Osteoblast (primary cell): ENCODE measurements at regions not wholly inside any gene's neighbourhood (a gene's known extent, or its start where the extent isn't known, plus 50 kb on each side); places are given as distances from the start of the nearest gene placed in this dataset.

Experiments used
- DNase-seq: peaks from one replicate; pipeline ENCODE4 v3.0.0; 2011; ENCODE audit warnings: low spot score, mixed read lengths; ENCODE audit not compliant: insufficient read length; ENCODE audit errors: missing footprints
- H2AFZ ChIP-seq: 2 replicates; pipeline ENCODE4 v1.6.0; 2011; ENCODE audit warnings: mild to moderate bottlenecking, low read length
- H3K27ac ChIP-seq: 2 replicates; pipeline ENCODE4 v1.5.1; 2011; ENCODE audit warnings: mild to moderate bottlenecking, low read depth, low read length, moderate library complexity
- H3K27me3 ChIP-seq: 2 replicates; pipeline ENCODE4 v1.6.0; 2012; ENCODE audit warnings: mild to moderate bottlenecking, control low read depth, inconsistent platforms, low read length, moderate library complexity; ENCODE audit not compliant: insufficient read depth
- H3K36me3 ChIP-seq: 2 replicates; pipeline ENCODE4 v1.5.1; 2011; ENCODE audit warnings: mild to moderate bottlenecking, low read length, control low read depth, moderate library complexity; ENCODE audit not compliant: insufficient read depth
- H3K4me1 ChIP-seq: 2 replicates; pipeline ENCODE4 v1.5.1; 2011; ENCODE audit warnings: mild to moderate bottlenecking, low read length, control low read depth, moderate library complexity; ENCODE audit not compliant: insufficient read depth
- H3K4me2 ChIP-seq: 2 replicates; pipeline ENCODE4 v1.6.0; 2011; ENCODE audit warnings: mild to moderate bottlenecking, low read length; ENCODE audit not compliant: insufficient read depth
- H3K4me3 ChIP-seq: fragments of 200-600 bp; sonication (generic); 3 replicates; pipeline ENCODE4 v1.5.1; 2012; ENCODE audit warnings: mild to moderate bottlenecking, low read length, inconsistent platforms; ENCODE audit not compliant: insufficient read depth
- H3K79me2 ChIP-seq: 2 replicates; pipeline ENCODE4 v1.6.0; 2012; ENCODE audit warnings: mild to moderate bottlenecking, low read length, control low read depth, inconsistent platforms; ENCODE audit not compliant: insufficient read depth
- H3K9me3 ChIP-seq: 2 replicates; pipeline ENCODE4 v1.5.1; 2011; ENCODE audit warnings: low read depth, low read length, control low read depth
- H4K20me1 ChIP-seq: 2 replicates; pipeline ENCODE4 v1.6.0; 2012; ENCODE audit warnings: mild to moderate bottlenecking, low read length, control low read depth; ENCODE audit not compliant: insufficient read depth
- TF ChIP-seq, protein P1 (sequence below): IDR thresholded peaks from 2 replicates; pipeline ENCODE4 v1.5.1; 2011; ENCODE audit warnings: mild to moderate bottlenecking, low read depth, low read length, moderate library complexity; ENCODE audit errors: extremely low read depth

DNA sequence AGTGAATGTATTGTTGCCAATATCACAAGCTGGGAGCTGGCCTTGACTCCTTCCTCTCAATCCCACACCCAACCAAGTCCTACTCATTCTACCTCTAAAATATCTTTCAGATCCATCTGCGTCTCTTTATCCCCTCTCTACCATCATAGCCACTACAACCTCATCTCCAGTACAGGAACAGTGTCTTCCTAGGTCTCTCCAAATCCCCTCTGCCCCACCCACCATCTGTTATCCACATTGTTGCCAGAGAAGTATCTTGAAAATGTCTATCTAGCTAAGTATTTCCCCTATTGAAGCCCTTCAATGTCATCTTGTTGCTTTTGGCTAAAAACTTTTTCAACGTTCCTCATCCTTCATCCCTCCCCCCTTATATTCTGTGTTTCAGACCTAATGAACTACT, 244.7 kb downstream of the C12orf75 start:
- no peaks in the 10 kb centered on the region for H4K20me1 ChIP-seq
- H2AFZ ChIP-seq: no peak overlapping the region
- TF ChIP-seq, protein P1, sequence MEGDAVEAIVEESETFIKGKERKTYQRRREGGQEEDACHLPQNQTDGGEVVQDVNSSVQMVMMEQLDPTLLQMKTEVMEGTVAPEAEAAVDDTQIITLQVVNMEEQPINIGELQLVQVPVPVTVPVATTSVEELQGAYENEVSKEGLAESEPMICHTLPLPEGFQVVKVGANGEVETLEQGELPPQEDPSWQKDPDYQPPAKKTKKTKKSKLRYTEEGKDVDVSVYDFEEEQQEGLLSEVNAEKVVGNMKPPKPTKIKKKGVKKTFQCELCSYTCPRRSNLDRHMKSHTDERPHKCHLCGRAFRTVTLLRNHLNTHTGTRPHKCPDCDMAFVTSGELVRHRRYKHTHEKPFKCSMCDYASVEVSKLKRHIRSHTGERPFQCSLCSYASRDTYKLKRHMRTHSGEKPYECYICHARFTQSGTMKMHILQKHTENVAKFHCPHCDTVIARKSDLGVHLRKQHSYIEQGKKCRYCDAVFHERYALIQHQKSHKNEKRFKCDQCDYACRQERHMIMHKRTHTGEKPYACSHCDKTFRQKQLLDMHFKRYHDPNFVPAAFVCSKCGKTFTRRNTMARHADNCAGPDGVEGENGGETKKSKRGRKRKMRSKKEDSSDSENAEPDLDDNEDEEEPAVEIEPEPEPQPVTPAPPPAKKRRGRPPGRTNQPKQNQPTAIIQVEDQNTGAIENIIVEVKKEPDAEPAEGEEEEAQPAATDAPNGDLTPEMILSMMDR: no peak
- H3K9me3 ChIP-seq: no peaks in the 10 kb centered on the region
- H3K79me2 ChIP-seq: no peaks in the 10 kb centered on the region
- no peak overlapping the region for H3K4me2 ChIP-seq
- no peak overlapping the region for H3K27ac ChIP-seq
- H3K27me3 ChIP-seq: no peaks in the 10 kb centered on the region
- H3K36me3 ChIP-seq: no peaks in the 10 kb centered on the region
- no peak overlapping the region for H3K4me3 ChIP-seq
- H3K4me1 ChIP-seq: no peaks in the 10 kb centered on the region
- no peak for DNase-seq

DNA sequence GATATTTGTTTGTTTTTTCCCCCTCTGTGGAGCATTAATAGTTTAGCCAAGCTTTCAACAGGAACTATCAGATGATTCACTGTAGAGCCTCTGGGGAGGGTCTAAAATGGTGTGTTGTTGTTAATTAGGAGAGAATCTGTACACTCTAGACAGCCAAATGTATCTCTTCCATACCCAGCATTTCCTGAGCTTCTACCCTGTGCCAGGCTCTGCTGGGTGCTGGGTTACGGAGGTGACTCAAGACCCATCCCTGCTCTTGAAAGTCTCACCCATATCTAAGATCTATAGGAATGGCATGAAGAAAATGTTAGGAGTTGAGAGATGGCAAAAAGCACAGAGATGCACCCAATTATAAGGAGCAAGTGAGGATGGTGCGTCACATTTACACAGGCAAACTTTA, 245.8 kb downstream of the C12orf75 start:
- Histone ChIP-seq H2AFZ (no peak overlapping the region), H3K4me1 (no peaks in the 10 kb centered on the region), H3K79me2 (no peaks in the 10 kb centered on the region), H4K20me1 (no peaks in the 10 kb centered on the region), H3K36me3 (no peaks in the 10 kb centered on the region), H3K4me2 (no peak overlapping the region), H3K27ac (no peak overlapping the region), H3K4me3 (no peak overlapping the region), H3K27me3 (no peaks in the 10 kb centered on the region), H3K9me3 (no peaks in the 10 kb centered on the region)
- TF ChIP-seq, protein P1: no peak
- no peak for DNase-seq

DNA sequence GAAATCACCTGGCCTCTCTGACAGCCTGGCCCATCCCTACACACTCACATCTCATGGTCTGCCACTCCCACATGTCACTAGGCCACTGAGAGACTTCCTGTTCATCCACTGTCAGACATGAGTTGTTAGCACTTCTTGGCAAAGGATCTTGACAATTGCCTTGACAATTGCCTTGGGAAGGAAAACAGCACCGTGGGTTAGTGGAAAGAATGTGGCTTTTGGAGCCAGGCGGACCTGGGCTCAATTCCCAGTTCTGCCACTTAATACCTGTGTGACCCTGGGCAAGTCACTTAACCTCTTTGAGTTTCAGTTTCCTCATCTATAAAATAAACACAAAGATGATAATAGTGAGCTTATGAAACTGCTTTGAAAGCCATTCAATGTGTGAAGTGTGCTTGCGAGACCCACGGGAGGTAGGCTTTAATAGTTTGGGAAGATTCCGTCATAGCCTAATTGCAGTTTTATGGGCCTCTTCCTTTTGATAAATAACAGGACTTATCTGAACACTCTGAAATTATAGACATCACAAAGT, 250.4 kb downstream of the C12orf75 start:
- H3K79me2 ChIP-seq: no peaks in the 10 kb centered on the region

DNA sequence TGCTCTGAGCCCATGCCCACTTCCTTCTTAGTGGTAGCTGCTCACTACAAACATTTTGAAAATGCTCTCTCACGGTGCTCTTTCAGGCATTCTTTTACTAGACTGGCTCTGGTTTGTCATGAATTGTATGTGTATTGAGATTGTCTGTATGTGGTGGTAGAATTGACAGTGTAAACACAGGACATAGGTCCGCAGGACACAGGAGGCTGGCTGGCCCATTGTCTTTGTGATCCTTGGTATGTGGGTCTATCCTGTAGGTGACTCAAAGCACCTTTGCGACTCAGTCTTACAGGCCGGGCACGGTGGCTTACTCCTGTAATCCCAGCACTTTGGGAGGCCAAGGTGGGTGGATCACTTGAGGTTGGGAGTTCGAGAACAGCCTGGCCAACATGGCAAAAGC, 250.9 kb downstream of the C12orf75 start:
- Histone ChIP-seq H3K36me3 (no peaks in the 10 kb centered on the region), H3K27me3 (no peaks in the 10 kb centered on the region), H3K4me1 (no peaks in the 10 kb centered on the region), H3K27ac (no peak overlapping the region), H3K4me2 (no peak overlapping the region), H2AFZ (no peak overlapping the region), H3K79me2 (no peaks in the 10 kb centered on the region), H3K4me3 (no peak overlapping the region), H3K9me3 (no peaks in the 10 kb centered on the region), H4K20me1 (no peaks in the 10 kb centered on the region)
- DNase-seq: no peak
- TF ChIP-seq, protein P1: no peak

More for the DNA sequence above, 250.4 kb downstream of the C12orf75 start:
- no peak overlapping the region for H2AFZ ChIP-seq
- TF ChIP-seq, protein P1: no peak
- H3K4me2 ChIP-seq: no peak overlapping the region
- no peak overlapping the region for H3K4me3 ChIP-seq
- H3K9me3 ChIP-seq: no peaks in the 10 kb centered on the region
- no peaks in the 10 kb centered on the region for H3K36me3 ChIP-seq
- no peaks in the 10 kb centered on the region for H3K27me3 ChIP-seq
- H3K27ac ChIP-seq: no peak overlapping the region
- no peak for DNase-seq
- no peaks in the 10 kb centered on the region for H4K20me1 ChIP-seq
- H3K4me1 ChIP-seq: no peaks in the 10 kb centered on the region
